PC-9 (cell line): ENCODE measurements at regions not wholly inside any gene's neighbourhood (a gene's known extent, or its start where the extent isn't known, plus 50 kb on each side); places are given as distances from the start of the nearest gene placed in this dataset.
A peak's percentile ranks its signal among the peaks of the same experiment; 100 is the strongest.

Experiments
- BruUV-seq: library from RNA; stranded (reverse); fragments of 400-500 nt; replicated peaks from 2 replicates; lab custom pipeline; 2021; lab: Mats Ljungman, UMichigan
- CTCF ChIA-PET: fragments of 300-600 bp; sonication (Branson Sonifier 250); formaldehyde crosslinking; loops from one replicate; lab custom pipeline; 2022; ENCODE audit warnings: antibody characterized with exemption; lab: Charles Lee
- POLR2A ChIA-PET: fragments of 300-600 bp; sonication (Branson Sonifier 250); formaldehyde crosslinking; loops from one replicate; lab custom pipeline; 2022; ENCODE audit warnings: antibody characterized with exemption; ENCODE audit not compliant: unreplicated experiment; lab: Charles Lee
- DNase-seq, 2 experiments: peaks; one replicate each; pipeline versions ENCODE4 v3.0.0 to v3.0.0-alpha.2; 2015 to 2022; ENCODE audit warnings: mixed read lengths in 1 of 2
- H2AFZ ChIP-seq: fragments of 200-600 bp; sonication (generic); 2 replicates; pipeline ENCODE4 v1.8.1; 2017; ENCODE audit warnings: antibody characterized with exemption
- H3F3A ChIP-seq: fragments of 200-600 bp; sonication (generic); 2 replicates; pipeline ENCODE4 v1.8.1; 2017; ENCODE audit warnings: antibody characterized with exemption, mild to moderate bottlenecking, low read depth; ENCODE audit not compliant: insufficient read depth
- H3K27ac ChIP-seq: fragments of 200-600 bp; sonication (generic); 2 replicates; pipeline ENCODE4 v1.6.1; 2016; ENCODE audit warnings: mixed run types
- H3K27me3 ChIP-seq: fragments of 200-600 bp; sonication (generic); 2 replicates; pipeline ENCODE4 v1.6.1; 2016; ENCODE audit warnings: low read depth, mixed run types; ENCODE audit not compliant: insufficient read depth
- H3K36me3 ChIP-seq: fragments of 200-600 bp; sonication (generic); 2 replicates; pipeline ENCODE4 v1.6.1; 2016; ENCODE audit warnings: low read depth, mixed run types
- H3K4me1 ChIP-seq: fragments of 200-600 bp; sonication (generic); replicated peaks from 2 replicates; pipeline ENCODE4 v1.6.1; 2016; ENCODE audit warnings: mixed run types; ENCODE audit not compliant: insufficient read depth
- H3K4me2 ChIP-seq: fragments of 200-600 bp; sonication (generic); 2 replicates; pipeline ENCODE4 v1.6.1; 2017; ENCODE audit warnings: mixed run types
- H3K4me3 ChIP-seq: fragments of 200-600 bp; sonication (generic); 2 replicates; pipeline ENCODE4 v1.6.1; 2016; ENCODE audit warnings: mixed run types
- H3K79me2 ChIP-seq: fragments of 200-600 bp; sonication (generic); 2 replicates; pipeline ENCODE4 v1.6.1; 2017; ENCODE audit warnings: low read depth, mixed run types
- H3K9me2 ChIP-seq: fragments of 200-600 bp; sonication (generic); 2 replicates; pipeline ENCODE4 v1.8.1; 2017; ENCODE audit warnings: mild to moderate bottlenecking; ENCODE audit not compliant: insufficient read depth
- H3K9me3 ChIP-seq: fragments of 200-600 bp; sonication (generic); 2 replicates; pipeline ENCODE4 v1.8.1; 2016; ENCODE audit warnings: low read depth; ENCODE audit not compliant: insufficient read depth
- H4K20me1 ChIP-seq: fragments of 200-600 bp; sonication (generic); 2 replicates; pipeline ENCODE4 v1.8.1; 2017; ENCODE audit not compliant: insufficient read depth
- CTCF ChIP-seq: fragments of 200-600 bp; sonication (generic); conservative IDR thresholded peaks from 2 replicates; pipeline ENCODE4 v1.6.1; 2017; ENCODE audit warnings: mixed run types, antibody characterized with exemption, mild to moderate bottlenecking, moderate library complexity
- EZH2 ChIP-seq: fragments of 200-600 bp; sonication (generic); IDR thresholded peaks from 2 replicates; pipeline ENCODE4 v1.8.0; 2017; ENCODE audit warnings: antibody characterized with exemption, low read depth
- intact Hi-C: fragments of 100-400 bp; cut with micrococcal nuclease; formaldehyde crosslinking; loops from one replicate; pipeline ENCODE4 v1.10.0; 2022; ENCODE audit not compliant: unreplicated experiment

DNA sequence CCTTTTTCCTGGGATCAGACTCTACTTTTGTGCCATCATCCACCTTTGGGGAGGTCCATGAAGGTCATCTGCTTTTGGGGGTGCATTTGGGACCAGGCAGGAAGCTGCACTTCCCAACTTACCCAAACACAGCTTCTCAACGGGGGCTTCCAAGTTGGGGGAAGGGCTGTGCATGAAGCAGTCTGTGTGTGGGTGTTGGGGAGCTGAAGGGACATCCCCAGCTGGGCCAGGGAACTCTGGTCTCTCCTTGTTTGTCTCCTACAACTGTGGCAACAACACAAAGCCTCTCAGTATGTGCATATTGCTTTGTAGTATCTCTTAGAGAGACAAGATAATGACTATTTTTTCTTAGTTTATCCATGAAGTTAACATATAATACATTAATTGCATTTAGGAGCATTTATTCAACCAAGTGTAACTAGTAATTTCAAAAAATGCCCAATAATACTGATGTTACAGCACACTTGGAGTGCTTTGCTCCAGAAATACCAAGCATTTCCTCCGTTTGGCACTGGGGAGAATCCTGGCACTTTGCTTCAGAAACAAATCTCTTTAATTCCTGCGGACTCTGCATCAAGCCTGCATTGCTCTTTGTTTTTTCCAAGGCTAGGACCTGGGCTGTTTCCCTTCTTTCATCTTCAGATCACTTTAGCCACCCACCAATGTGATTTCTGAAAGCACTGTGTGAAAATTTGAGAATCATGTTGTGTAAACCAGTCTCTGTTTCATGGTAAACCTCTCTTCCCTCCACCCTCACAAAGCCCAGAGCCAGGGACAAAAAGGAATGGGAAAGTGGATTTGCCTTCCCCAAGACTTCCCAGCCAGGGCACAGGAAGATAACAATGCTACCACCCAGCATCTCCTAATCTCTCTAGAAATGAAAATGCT is 126.2 kb upstream of the PFN2 start:
- no peak overlapping the region for H3K4me2 ChIP-seq
- no TSS peak for BruUV-seq
- CTCF ChIA-PET, result no interaction called here

GRCh38 chr3:150094150-150094933 is 123.6 kb upstream of the PFN2 start:
- Histone ChIP-seq H2AFZ (no peak overlapping the region), H3F3A (peaks cover 14% of the 10 kb centered on the region; the same call in 1 of the 2 replicates), H3K4me1 (peaks cover 16% of the 10 kb centered on the region), H4K20me1 (no peaks in the 10 kb centered on the region), H3K79me2 (no peaks in the 10 kb centered on the region), H3K36me3 (no peaks in the 10 kb centered on the region), H3K27me3 (no peaks in the 10 kb centered on the region), H3K4me2 (peak overlapping the region; percentile 33), H3K4me3 (no peak overlapping the region), H3K9me3 (no peaks in the 10 kb centered on the region), H3K9me2 (no peaks in the 10 kb centered on the region), H3K27ac (peak overlapping the region; percentile 59)
- TF ChIP-seq CTCF (no peak), EZH2 (no peak)
- ChIA-PET POLR2A (interaction anchor here (0.6 kb wide), 2 partner anchors 306 to 313 kb away, joined by 3 read pairs; no protein-coding TSS in a partner anchor), CTCF (interaction anchor here (0.6 kb wide), 1 partner anchor 580 kb away, joined by 7 read pairs; no protein-coding TSS in a partner anchor)
- intact Hi-C loops, result no loop called here
- peak; percentile 53 to 80 for DNase-seq
- no TSS peak for BruUV-seq

More for the DNA sequence above, 126.2 kb upstream of the PFN2 start:
- H3K4me3 ChIP-seq, result no peak overlapping the region
- POLR2A ChIA-PET, result interaction anchor here (0.6 kb wide), 1 partner anchor 10 kb away, joined by 6 read pairs; no protein-coding TSS in a partner anchor
- peaks cover 14% of the 10 kb centered on the region; the same call in 1 of the 2 replicates for H3F3A ChIP-seq
- no peaks in the 10 kb centered on the region for H3K27me3 ChIP-seq
- H3K27ac ChIP-seq, result no peak overlapping the region
- H3K36me3 ChIP-seq, result no peaks in the 10 kb centered on the region
- H3K79me2 ChIP-seq, result no peaks in the 10 kb centered on the region
- H3K9me2 ChIP-seq, result no peaks in the 10 kb centered on the region
- H3K4me1 ChIP-seq, result peaks cover 16% of the 10 kb centered on the region
- DNase-seq, result no peak
- intact Hi-C loops, result no loop called here
- 0 out of 2 replicates have a peak, but pooled peaks cover 6% of the 10 kb centered on the region for H3K9me3 ChIP-seq
- TF ChIP-seq EZH2 (no peak), CTCF (no peak)
- no peak overlapping the region for H2AFZ ChIP-seq
- no peaks in the 10 kb centered on the region for H4K20me1 ChIP-seq

- peaks cover 4% of the 10 kb centered on the region for H3K9me3 ChIP-seq
- H3F3A ChIP-seq, result peaks cover 14% of the 10 kb centered on the region; the same call in 1 of the 2 replicates
- no peaks in the 10 kb centered on the region for H3K36me3 ChIP-seq
- H3K9me2 ChIP-seq, result no peaks in the 10 kb centered on the region
- BruUV-seq, result no TSS peak
- DNase-seq, result no peak
- ChIA-PET POLR2A (no interaction called here), CTCF (no interaction called here)
- H2AFZ ChIP-seq, result no peak overlapping the region
- H3K27me3 ChIP-seq, result no peaks in the 10 kb centered on the region
- intact Hi-C loops, result no loop called here
- H4K20me1 ChIP-seq, result no peaks in the 10 kb centered on the region
- no peak overlapping the region for H3K4me2 ChIP-seq
- H3K79me2 ChIP-seq, result no peaks in the 10 kb centered on the region
- H3K27ac ChIP-seq, result no peak overlapping the region
- H3K4me3 ChIP-seq, result no peak overlapping the region
- TF ChIP-seq EZH2, result no peak
- TF ChIP-seq CTCF, result no peak
- H3K4me1 ChIP-seq, result peaks cover 16% of the 10 kb centered on the region
These were observed 120.9 kb upstream of the PFN2 start for GRCh38 chr3:150091626-150092025.
